SK-N-SH (cell line): ENCODE measurements at regions not wholly inside any gene's neighbourhood (a gene's known extent, or its start where the extent isn't known, plus 50 kb on each side); places are given as distances from the start of the nearest gene placed in this dataset.

Experiments
- CTCF ChIA-PET: fragments of 300-600, 350-600 bp; formaldehyde crosslinking; extraction: SDS; loops from one replicate; lab custom pipeline; 2021; lab: Yijun Ruan, JAX
- POLR2A ChIA-PET: fragments of 350-600 bp; sonication (Branson Sonifier 250); formaldehyde crosslinking; extraction: SDS; loops from one replicate; lab custom pipeline; 2020; ENCODE audit warnings: antibody characterized with exemption, inconsistent platforms; lab: Yijun Ruan, JAX
- DNase-seq: peaks from one replicate; pipeline ENCODE4 v3.0.0; 2012
- H2AFZ ChIP-seq: fragments of 200-600 bp; sonication (generic); 2 replicates; pipeline ENCODE4 v1.8.1; 2016; ENCODE audit warnings: antibody characterized with exemption, mild to moderate bottlenecking, low read depth
- H3F3A ChIP-seq: fragments of 200-600 bp; sonication (generic); replicated peaks from 2 replicates; pipeline ENCODE3; 2016; ENCODE audit warnings: antibody characterized with exemption, mild to moderate bottlenecking; ENCODE audit not compliant: insufficient read depth
- H3K27ac ChIP-seq, 2 experiments: fragments of 200-500 bp in 1 of 2; fragments of 200-600 bp in 1 of 2; sonication (Bioruptor generic) in 1 of 2; sonication (generic), shearing (Covaris generic) in 1 of 2; 2 replicates each; pipeline versions ENCODE4 v1.5.1 to v1.6.1; 2014 to 2016; ENCODE audit warnings: low read depth in 2 of 2, inconsistent platforms in 1 of 2, low read length in 1 of 2, mild to moderate bottlenecking in 1 of 2, mixed read lengths in 1 of 2
- H3K27me3 ChIP-seq: fragments of 200-600 bp; sonication (generic), shearing (Covaris generic); 2 replicates; pipeline ENCODE4 v1.6.1; 2016; ENCODE audit warnings: mixed run types; ENCODE audit not compliant: insufficient read depth
- H3K36me3 ChIP-seq, 2 experiments: fragments of 200-500 bp in 1 of 2; fragments of 200-600 bp in 1 of 2; sonication (Bioruptor generic) in 1 of 2; sonication (generic) in 1 of 2; replicated peaks in 1 of 2; 2 replicates each; pipeline versions ENCODE3 to v1.5.1; 2014 to 2016; ENCODE audit warnings: low read length in 1 of 2, mild to moderate bottlenecking in 1 of 2; ENCODE audit not compliant: insufficient read depth in 2 of 2, control insufficient read depth in 1 of 2
- H3K4me1 ChIP-seq, 2 experiments: fragments of 200-500 bp in 1 of 2; fragments of 200-600 bp in 1 of 2; sonication (Bioruptor generic) in 1 of 2; sonication (generic), shearing (Covaris generic) in 1 of 2; 2 replicates each; pipeline versions ENCODE4 v1.5.1 to v1.6.1; 2014 to 2016; ENCODE audit warnings: low read depth in 1 of 2, low read length in 1 of 2, mixed run types in 1 of 2; ENCODE audit not compliant: insufficient read depth in 2 of 2, control insufficient read depth in 1 of 2
- H3K4me2 ChIP-seq: fragments of 200-600 bp; sonication (generic), shearing (Covaris generic); 2 replicates; pipeline ENCODE4 v1.6.1; 2017; ENCODE audit warnings: mixed run types
- H3K4me3 ChIP-seq, 2 experiments: fragments of 200-500 bp in 1 of 2; fragments of 200-600 bp in 1 of 2; sonication (Bioruptor generic) in 1 of 2; sonication (generic), shearing (Covaris generic) in 1 of 2; 2 replicates each; pipeline versions ENCODE4 v1.5.1 to v1.8.1; 2014 to 2016; ENCODE audit warnings: low read depth in 2 of 2, inconsistent platforms in 1 of 2, low read length in 1 of 2, mild to moderate bottlenecking in 1 of 2, mixed read lengths in 1 of 2, moderate library complexity in 1 of 2
- H3K79me2 ChIP-seq: fragments of 200-600 bp; sonication (generic); 2 replicates; pipeline ENCODE4 v1.8.1; 2017; ENCODE audit warnings: mild to moderate bottlenecking; ENCODE audit not compliant: insufficient read depth
- H3K9ac ChIP-seq: fragments of 200-600 bp; sonication (generic); 2 replicates; pipeline ENCODE4 v1.6.1; 2017; ENCODE audit warnings: mixed run types
- H3K9me2 ChIP-seq: fragments of 200-600 bp; sonication (generic); 2 replicates; pipeline ENCODE4 v1.6.1; 2017; ENCODE audit warnings: mixed run types
- H3K9me3 ChIP-seq: fragments of 200-600 bp; sonication (generic); 2 replicates; pipeline ENCODE4 v1.6.1; 2017; ENCODE audit warnings: mixed run types, mild to moderate bottlenecking, moderate library complexity
- H4K20me1 ChIP-seq: fragments of 200-600 bp; sonication (generic); 2 replicates; pipeline ENCODE4 v1.6.1; 2017; ENCODE audit warnings: mild to moderate bottlenecking, mixed run types; ENCODE audit not compliant: insufficient read depth
- CHD2 ChIP-seq: fragments of 150-350 bp; IDR thresholded peaks from 2 replicates; pipeline ENCODE4 v1.6.1; 2018; ENCODE audit warnings: low read length; ENCODE audit not compliant: partially characterized antibody
- ELF1 ChIP-seq: IDR thresholded peaks from 2 replicates; pipeline ENCODE4 v1.4.0; 2012
- EP300 ChIP-seq, 2 experiments: IDR thresholded peaks; 2 replicates each; pipeline versions ENCODE4 v1.4.0 to v1.6.1; 2012; ENCODE audit warnings: borderline replicate concordance in 1 of 2, low read depth in 1 of 2, low read length in 1 of 2
- FOSL2 ChIP-seq: IDR thresholded peaks from 2 replicates; pipeline ENCODE4 v1.4.0; 2012; ENCODE audit warnings: low read depth, mild to moderate bottlenecking, moderate library complexity, borderline replicate concordance
- IRF3 ChIP-seq: fragments of 150-350 bp; IDR thresholded peaks from 2 replicates; pipeline ENCODE4 v1.6.1; 2016; ENCODE audit warnings: mild to moderate bottlenecking, low read depth, low read length
- JUND ChIP-seq: IDR thresholded peaks from 2 replicates; pipeline ENCODE4 v1.4.0; 2012
- MEF2A ChIP-seq: IDR thresholded peaks from 2 replicates; pipeline ENCODE4 v1.4.0; 2012; ENCODE audit warnings: low read depth, borderline replicate concordance
- MXI1 ChIP-seq: IDR thresholded peaks from 2 replicates; pipeline ENCODE4 v1.6.1; 2012; ENCODE audit warnings: mild to moderate bottlenecking, low read depth, low read length, improper control_type of control experiment
- NFIC ChIP-seq: IDR thresholded peaks from 2 replicates; pipeline ENCODE4 v1.4.0; 2012; ENCODE audit warnings: borderline replicate concordance
- NRF1 ChIP-seq: IDR thresholded peaks from 2 replicates; pipeline ENCODE4 v1.6.1; 2012; ENCODE audit warnings: low read depth, mild to moderate bottlenecking, low read length
- PBX3 ChIP-seq: IDR thresholded peaks from 2 replicates; pipeline ENCODE4; 2012
- RFX5 ChIP-seq: IDR thresholded peaks from 2 replicates; pipeline ENCODE4 v1.6.1; 2012; ENCODE audit warnings: mild to moderate bottlenecking, improper control_type of control experiment, low read length
- RXRA ChIP-seq: IDR thresholded peaks from 2 replicates; pipeline ENCODE4 v1.4.0; 2012; ENCODE audit warnings: low read depth, mild to moderate bottlenecking, borderline replicate concordance
- SIN3A ChIP-seq: IDR thresholded peaks from 2 replicates; pipeline ENCODE4 v1.6.1; 2012; ENCODE audit warnings: low read depth, mild to moderate bottlenecking, low read length, moderate library complexity, borderline replicate concordance
- SMC3 ChIP-seq: IDR thresholded peaks from 2 replicates; pipeline ENCODE4 v1.6.1; 2012; ENCODE audit warnings: low read depth, low read length, improper control_type of control experiment
- TAF1 ChIP-seq: IDR thresholded peaks from 2 replicates; pipeline ENCODE4 v1.6.1; 2012; ENCODE audit warnings: low read depth, mild to moderate bottlenecking, low read length, moderate library complexity, borderline replicate concordance
- TEAD4 ChIP-seq: IDR thresholded peaks from 2 replicates; pipeline ENCODE4 v1.4.0; 2012; ENCODE audit warnings: mild to moderate bottlenecking, borderline replicate concordance; ENCODE audit not compliant: insufficient read depth
- USF1 ChIP-seq: IDR thresholded peaks from 2 replicates; pipeline ENCODE4 v1.4.0; 2012; ENCODE audit warnings: low read depth, borderline replicate concordance
- YY1 ChIP-seq: IDR thresholded peaks from 2 replicates; pipeline ENCODE4 v1.4.0; 2012; ENCODE audit warnings: low read depth, mild to moderate bottlenecking
- WGBS: methylation state at CpG from one replicate; pipeline ENCODE4 v1.1.6; 2017; ENCODE audit warnings: low lambda C conversion rate; 5-methylcytosine and 5-hydroxymethylcytosine counted together

GRCh38 chr3:87811953-87812352, 246.9 kb downstream of the CGGBP1 start (continued):
- TF ChIP-seq IRF3, result no peak
- TF ChIP-seq YY1, result no peak
- TF ChIP-seq JUND, result no peak
- no peak for TF ChIP-seq EP300 (IDR thresholded peaks at IDR 0.05; ENCODE audit: borderline replicate concordance in 1 of 2, low read depth in 1 of 2, low read length in 1 of 2)

- H3K9me2 ChIP-seq, result peaks cover 4% of the 10 kb centered on the region; the same call in 1 of the 2 replicates
- no peaks in the 10 kb centered on the region; the same call in 1 of the 2 replicates for H3K27me3 ChIP-seq
- H3K4me1 ChIP-seq, result no peaks in the 10 kb centered on the region
- no peak overlapping the region for H3K4me3 ChIP-seq
- H4K20me1 ChIP-seq, result no peaks in the 10 kb centered on the region
- H3K79me2 ChIP-seq, result no peaks in the 10 kb centered on the region
- H2AFZ ChIP-seq, result no peak overlapping the region
- H3K27ac ChIP-seq, result no peak overlapping the region
- H3K4me2 ChIP-seq, result no peak overlapping the region
- no peaks in the 10 kb centered on the region for H3K36me3 ChIP-seq
- H3K9me3 ChIP-seq, result no peaks in the 10 kb centered on the region
- CTCF ChIA-PET, result no interaction called here
- no peak for DNase-seq
- no peak for TF ChIP-seq MXI1
- no peak for TF ChIP-seq MEF2A
- no peak for TF ChIP-seq RXRA
- TF ChIP-seq PBX3, result no peak
- TF ChIP-seq TAF1, result no peak
- TF ChIP-seq USF1, result no peak
- TF ChIP-seq SIN3A, result no peak
- no peak for TF ChIP-seq NRF1
- no peak for TF ChIP-seq TEAD4
- no peak for TF ChIP-seq NFIC
- POLR2A ChIA-PET, result no interaction called here
- H3F3A ChIP-seq, result no peaks in the 10 kb centered on the region
- H3K9ac ChIP-seq, result no peak overlapping the region
These were observed 248.3 kb downstream of the CGGBP1 start for GRCh38 chr3:87810452-87811016.

- Histone ChIP-seq H2AFZ (no peak overlapping the region), H3K9me2 (peaks cover 4% of the 10 kb centered on the region; the same call in 1 of the 2 replicates), H4K20me1 (no peaks in the 10 kb centered on the region), H3K9ac (no peak overlapping the region), H3K36me3 (no peaks in the 10 kb centered on the region), H3K79me2 (no peaks in the 10 kb centered on the region), H3K9me3 (no peaks in the 10 kb centered on the region), H3K4me2 (no peak overlapping the region), H3K4me1 (no peaks in the 10 kb centered on the region), H3F3A (no peaks in the 10 kb centered on the region), H3K4me3 (no peak overlapping the region), H3K27ac (no peak overlapping the region), H3K27me3 (no peaks in the 10 kb centered on the region; the same call in 1 of the 2 replicates)
- 18% methylated on average over 5 of the region's 5 CpGs for WGBS
- ChIA-PET POLR2A (no interaction called here), CTCF (no interaction called here)
- no peak for DNase-seq
- TF ChIP-seq TEAD4 (no peak), USF1 (no peak), RFX5 (no peak), FOSL2 (no peak), ELF1 (no peak), NFIC (no peak), SMC3 (no peak), TAF1 (no peak), CHD2 (no peak), PBX3 (no peak)
These were observed 253.1 kb downstream of the CGGBP1 start for GRCh38 chr3:87805670-87806069.
